Fibroblast of the aortic adventitia (primary cell): ENCODE measurements at regions not wholly inside any gene's neighbourhood (a gene's known extent, or its start where the extent isn't known, plus 50 kb on each side); places are given as distances from the start of the nearest gene placed in this dataset.

ENCODE experiments used
- DNase-seq: peaks from one replicate; pipeline ENCODE4 v3.0.0-alpha.2; 2010; ENCODE audit warnings: low read depth
- H3K4me3 ChIP-seq: 2 replicates; pipeline ENCODE4 v1.5.1; 2011; ENCODE audit warnings: low read depth, mild to moderate bottlenecking, control low read depth, low read length, moderate library complexity
- CTCF ChIP-seq: IDR thresholded peaks from 2 replicates; pipeline ENCODE4 v1.5.1; 2011; ENCODE audit warnings: mild to moderate bottlenecking, low read length, control low read depth, inconsistent platforms; ENCODE audit not compliant: insufficient read depth

DNA sequence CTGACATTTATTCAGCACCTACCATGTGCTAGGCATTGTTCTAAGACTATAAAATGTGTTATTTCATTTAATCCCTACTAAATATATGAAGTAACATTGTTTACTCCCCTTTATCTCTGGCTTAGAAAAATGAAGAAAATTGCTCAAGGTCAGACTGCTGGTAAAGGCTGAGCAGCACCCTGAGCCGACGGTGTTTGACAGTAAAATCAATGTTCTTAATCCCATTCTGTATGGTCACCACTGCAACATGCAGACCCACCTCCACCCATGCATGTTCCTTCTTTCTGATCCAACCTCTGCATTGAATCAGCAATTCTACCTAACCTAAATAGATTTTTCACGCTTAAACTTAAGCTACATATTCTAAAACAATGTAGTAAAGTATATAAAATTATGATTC is 216.5 kb downstream of the ZBBX start:
- no peak overlapping the region for H3K4me3 ChIP-seq
- no peak for TF ChIP-seq CTCF
- no peak for DNase-seq

DNA sequence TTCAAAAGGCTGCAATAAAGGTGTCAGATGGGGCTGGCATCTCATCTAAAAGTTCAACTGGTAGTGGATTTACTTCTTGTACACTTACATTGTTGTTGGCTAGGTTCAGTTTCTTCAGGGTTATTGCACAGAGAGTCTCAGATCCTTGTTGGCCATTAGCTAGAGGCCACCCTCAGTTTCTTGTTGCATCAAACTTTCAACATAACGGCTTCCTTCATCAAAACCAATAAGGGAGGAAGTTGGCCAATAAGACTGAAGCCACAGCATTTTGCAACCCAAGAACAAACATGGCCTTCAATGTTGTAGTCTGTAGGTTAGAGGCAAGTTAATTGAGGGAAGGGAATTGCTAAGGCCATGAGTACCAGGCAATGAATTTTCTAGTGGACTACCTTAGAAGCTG is 218.0 kb downstream of the ZBBX start:
- no peak for TF ChIP-seq CTCF
- DNase-seq = no peak
- H3K4me3 ChIP-seq = no peak overlapping the region

DNA sequence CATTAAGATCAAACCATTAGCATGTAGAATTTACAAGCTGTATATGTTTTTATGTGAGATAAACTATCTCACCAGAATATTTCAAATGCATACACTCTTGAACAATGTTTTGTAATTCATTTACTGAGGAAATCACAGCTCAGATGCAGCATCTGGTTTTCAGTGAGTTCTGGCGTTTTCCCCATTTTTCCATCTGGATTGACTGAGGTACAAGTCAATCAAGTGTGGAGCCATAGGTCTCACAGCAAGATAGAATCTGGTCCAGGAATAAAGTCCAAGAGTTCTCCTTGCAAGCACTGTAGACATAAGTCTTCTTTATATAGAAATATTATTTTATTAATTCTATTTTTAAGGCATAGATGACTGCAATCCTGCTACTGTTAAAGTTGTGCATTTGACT is 219.3 kb downstream of the ZBBX start:
- DNase-seq = no peak
- TF ChIP-seq CTCF = no peak
- H3K4me3 ChIP-seq = no peak overlapping the region

DNA sequence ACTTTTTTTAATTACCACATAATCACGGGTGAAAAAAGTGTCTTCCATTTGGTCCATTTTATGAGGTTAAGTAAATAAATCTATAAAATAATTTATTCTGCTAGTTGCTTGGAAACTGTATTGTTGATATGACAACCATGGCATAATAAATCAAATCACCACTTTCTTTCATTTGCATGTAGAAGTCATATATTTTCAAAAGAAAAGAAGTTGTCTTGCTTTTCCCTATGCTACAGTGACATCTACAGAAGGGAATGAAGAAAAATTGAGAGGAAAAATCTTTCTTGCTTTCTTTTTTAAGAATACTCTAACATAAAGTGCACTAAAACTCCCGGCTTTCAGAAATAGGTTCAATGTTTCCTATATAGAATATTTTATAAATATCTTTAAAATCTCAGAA is 228.5 kb downstream of the ZBBX start:
- no peak overlapping the region for H3K4me3 ChIP-seq
- no peak for DNase-seq
- TF ChIP-seq CTCF = no peak

GRCh38 chr3:167148136-167148535 is 232.0 kb downstream of the ZBBX start:
- no peak overlapping the region for H3K4me3 ChIP-seq
- DNase-seq = no peak
- TF ChIP-seq CTCF = no peak

- DNase-seq = no peak
Measured at GRCh38 chr3:167146911-167147310, 233.2 kb downstream of the ZBBX start.

More at GRCh38 chr3:167146911-167147310, 233.2 kb downstream of the ZBBX start:
- no peak for TF ChIP-seq CTCF
- H3K4me3 ChIP-seq = no peak overlapping the region
